ENCODE measurements at regions not wholly inside any gene's neighbourhood (a gene's known extent, or its start where the extent isn't known, plus 50 kb on each side); places are given as distances from the start of the nearest gene placed in this dataset.

DNA sequence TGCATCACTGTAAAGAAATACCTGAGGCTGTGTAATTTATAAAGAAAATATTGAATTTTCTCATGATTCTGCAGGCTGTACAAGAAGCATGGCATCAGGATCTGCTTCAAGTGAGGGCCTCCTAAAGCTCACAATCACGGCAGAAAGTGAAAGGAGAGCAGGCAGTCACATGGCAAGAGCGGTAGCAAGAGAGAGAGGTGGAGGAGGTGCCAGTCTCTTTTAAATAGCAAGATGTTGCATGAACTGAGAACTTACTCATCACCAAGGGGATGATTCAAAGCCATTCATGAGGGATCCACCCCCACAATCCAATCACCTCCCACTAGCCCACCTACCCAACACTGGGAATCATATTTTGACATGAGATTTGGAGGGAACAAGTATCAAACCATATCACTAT lies 184.5 kb upstream of the PAPPA start:
- no peak for DNase-seq

DNA sequence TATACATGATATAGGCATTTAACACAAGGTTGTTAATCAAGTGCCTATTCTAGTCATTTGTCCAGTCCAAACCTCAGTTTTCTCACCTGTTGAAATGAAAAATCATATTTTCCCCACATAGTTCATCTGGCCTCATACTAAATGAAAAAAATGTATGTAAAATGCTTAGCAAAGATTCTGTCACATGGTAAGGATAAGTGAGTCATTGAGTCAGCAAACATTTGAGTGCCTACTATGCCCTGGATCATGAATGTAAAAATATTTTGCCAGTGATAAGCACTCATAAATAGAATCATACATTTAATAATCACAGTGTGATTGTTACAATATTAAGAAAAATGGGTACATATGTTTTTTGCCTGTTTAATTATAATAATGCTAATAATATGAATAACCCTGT lies 181.2 kb upstream of the PAPPA start:
- DNase-seq, result no peak

DNA sequence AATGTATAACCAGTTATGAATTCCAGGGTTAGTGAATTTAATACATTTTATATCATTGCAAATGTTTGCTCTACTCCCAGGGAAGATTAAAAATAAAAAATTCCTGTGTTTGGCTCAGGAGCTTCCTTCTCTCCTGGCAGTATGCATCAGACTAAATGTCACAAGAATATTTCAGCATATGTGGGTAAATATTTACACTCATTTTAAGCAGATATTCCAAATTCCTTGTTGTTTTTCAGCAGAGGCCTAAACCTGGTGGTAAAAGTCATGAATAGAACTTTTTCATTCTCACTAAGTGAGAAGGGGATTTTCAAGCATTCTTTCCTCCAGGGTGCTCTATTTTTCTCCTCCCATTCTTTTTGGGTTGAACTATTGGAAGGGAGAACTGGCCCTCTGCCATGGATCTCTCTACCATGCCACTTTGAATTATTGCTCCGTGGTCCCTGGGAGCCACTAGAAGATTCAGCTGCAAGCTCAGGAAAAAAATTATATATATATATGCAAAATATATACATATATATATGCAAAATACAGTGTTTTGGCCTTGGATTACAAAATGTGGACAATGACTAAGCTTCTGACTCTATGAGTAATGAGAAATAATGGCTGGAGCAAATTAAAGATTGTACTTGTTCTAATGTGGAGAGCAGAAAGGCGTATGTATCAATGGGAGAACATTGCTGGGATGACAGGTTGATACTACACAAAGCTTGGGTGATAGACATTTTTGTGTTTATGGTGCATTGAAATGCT lies 180.6 kb upstream of the PAPPA start:
- DNase-seq, result no peak

DNA sequence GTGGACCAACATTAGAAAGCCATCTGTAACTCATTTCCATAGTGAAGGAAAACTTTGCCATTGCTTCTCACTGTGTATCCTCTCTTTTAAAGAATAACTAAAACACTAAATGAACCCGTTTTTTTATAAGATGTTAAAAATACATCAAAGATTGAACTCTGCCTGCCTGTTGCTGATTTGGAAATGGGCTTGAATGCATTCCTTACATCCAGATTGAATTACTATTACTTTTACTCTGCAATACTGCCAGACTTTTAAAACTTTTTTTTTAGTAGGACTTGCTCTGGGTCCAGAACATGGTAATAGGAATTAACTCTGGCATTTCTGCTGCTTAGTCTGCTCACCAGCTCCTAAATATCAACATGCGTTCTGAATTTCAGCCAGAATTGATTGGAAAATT lies 176.8 kb upstream of the PAPPA start:
- DNase-seq, result no peak

DNA sequence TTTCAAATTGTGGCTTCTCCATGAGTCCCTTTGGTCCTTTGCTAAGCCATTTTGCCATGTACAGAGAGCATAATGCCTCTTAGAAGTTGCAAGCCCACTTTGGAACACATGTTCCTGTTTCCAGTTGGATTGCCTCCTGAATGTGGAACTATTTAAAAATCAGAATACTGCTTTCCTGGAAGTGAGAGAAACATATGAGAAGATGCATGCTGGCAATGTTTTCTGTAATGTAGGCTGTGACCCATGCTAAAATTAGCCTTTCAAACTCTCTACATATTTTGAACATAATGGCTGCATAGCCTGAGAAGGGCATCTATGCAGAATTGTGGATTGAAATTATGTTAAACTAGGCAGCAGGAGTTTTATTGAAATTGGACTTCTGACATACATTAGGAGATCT lies 175.5 kb upstream of the PAPPA start:
- DNase-seq, result no peak

DNA sequence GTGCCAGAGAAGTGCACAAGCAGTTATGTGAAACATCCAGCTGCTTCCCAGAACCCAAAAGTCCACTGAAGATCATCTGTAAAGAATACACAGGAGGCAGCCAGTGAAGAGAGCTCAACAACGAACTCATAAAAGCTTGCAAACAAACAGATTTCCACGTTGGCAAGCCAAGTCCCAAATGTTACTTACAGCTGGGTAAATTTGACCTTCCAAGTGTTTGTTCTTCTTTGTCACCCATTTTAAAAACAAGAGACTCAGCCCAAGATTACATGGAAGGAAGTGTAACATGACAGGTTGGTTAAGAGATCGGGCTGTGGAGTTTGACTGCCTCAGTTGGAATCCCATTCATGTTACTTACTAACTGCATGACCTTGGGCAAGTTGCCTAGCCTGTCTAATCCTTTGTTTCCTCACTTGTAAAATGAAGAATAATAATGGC lies 174.9 kb upstream of the PAPPA start:
- no peak for DNase-seq

DNA sequence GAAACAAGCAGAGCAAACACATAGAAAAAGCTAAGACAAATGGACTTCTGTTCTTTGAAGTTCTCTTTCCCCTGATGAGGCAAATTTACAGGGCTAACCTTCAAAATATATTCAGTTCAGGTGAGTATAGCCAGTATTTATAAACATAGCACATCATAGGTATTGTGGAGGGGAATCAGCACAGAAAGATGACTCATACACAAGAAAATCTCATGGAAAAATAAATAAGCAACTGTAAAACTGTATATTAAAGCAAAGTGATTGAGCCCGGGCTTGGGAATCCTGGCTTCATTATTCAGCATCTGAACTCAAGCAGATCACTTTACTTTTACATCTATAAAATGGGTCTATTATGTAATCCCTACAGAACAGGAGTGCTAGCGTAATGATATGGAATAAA lies 173.5 kb upstream of the PAPPA start:
- no peak for DNase-seq

DNA sequence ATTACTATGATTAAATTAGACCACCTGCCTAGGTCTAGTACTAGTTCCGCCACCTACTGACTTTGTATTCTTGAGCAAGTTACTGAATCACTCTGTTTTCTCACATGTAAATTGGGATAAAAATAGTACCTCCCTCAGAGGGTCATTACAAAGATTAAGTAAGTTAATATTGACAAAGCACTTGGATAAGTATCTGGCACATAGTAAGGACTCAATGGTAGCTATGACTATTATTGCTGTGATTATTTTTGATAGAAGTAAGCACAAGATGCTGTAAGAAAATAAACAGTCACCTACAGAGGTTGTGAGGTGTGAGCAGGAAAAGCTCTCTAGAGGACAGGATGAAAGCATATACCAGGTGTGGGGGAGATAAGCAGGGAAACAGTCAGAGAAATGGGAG lies 173.1 kb upstream of the PAPPA start:
- no peak for DNase-seq

DNA sequence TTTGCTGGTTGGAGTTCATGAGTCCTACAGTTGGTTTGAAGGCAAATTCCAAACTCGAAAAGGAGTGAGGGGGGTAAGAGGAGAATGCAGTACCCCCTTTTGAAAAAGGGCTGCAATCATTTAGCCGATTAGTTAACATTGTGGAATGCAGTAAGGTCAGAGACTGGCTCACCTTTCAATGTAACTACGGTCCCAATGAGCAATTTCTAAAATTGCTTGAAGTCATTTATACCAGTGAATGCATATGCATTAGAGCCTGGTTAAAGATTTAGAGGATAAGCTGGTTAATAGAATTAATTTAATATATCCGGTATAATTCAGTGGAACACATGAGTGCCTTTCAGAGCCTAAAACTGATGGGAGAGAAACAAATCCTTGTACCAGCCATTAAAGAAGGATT lies 172.6 kb upstream of the PAPPA start:
- no peak for DNase-seq

DNA sequence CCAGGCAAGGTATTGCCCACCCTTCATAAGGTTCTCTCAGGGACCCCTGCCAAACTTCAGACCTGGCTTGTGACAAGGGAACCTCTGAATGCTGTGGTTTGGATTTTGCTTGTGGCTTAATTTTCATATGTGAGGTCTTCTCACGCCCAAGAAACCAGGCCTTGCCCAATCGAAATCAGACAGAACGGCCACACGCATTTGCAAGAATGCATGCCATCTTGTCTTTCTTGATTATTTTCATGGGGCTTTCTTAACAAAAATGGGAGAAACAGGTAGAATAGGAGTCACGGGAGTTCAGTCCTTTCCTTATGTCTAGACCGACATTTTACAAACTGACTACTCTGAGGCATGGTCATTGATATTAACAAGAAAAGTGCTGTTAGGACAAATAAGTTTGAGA lies 170.2 kb upstream of the PAPPA start:
- DNase-seq, result no peak

DNA sequence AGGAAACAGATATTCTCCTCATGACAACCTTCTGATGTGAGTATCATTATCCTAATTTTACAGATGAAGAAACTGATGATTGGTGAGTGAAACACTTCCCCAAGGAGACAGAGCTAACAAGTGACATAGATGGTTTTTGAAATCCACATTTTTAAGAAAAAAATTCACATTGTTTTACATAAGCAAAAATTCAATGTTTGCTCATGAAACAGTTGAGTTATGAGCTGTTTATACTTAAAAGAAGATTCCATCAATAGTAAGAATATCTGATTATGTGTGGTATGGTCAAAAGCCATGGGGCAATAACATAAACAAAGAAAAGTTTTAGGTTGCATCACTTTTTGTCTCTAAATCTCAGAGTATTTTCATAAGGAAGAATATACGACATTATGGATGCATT lies 167.9 kb upstream of the PAPPA start:
- no peak for DNase-seq

DNA sequence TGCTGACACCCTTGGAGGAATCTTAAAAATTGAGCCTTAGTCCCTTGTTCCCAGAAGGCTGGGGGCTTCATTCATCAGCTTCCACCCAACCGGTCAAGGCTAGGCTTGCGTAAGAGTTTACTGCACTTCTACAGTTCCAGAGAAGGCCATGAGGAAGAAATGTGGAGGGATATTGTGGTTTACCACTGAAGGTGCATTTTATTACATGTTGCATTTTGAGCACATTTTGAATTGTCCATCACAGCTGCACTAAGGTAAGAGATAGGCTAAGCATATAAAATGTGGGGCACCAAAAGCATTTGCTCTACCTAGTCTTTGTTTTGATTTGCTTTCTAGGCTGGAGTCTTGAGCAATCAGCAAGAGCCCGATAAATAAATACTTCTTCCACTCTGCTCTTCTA lies 167.1 kb upstream of the PAPPA start:
- no peak for DNase-seq

DNA sequence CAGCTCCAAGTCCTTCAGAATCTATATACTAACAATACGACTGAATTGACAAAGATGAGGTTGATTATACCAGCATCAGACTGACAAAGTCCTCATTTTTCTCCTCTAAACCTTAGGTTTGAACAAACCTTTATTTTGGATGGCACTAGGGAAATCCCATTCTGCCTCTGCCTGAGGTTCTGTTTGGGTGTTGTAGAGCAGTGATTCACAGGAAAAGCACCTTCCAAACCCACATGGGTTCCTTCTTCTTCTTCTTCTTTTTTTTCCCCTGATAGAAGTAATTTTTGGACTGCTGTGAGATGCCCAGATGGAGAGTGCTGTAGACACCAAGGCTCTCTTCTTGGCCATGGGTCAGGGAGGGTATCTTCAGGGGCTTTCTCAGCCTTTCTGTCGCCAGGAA lies 164.9 kb upstream of the PAPPA start:
- no peak for DNase-seq

DNA sequence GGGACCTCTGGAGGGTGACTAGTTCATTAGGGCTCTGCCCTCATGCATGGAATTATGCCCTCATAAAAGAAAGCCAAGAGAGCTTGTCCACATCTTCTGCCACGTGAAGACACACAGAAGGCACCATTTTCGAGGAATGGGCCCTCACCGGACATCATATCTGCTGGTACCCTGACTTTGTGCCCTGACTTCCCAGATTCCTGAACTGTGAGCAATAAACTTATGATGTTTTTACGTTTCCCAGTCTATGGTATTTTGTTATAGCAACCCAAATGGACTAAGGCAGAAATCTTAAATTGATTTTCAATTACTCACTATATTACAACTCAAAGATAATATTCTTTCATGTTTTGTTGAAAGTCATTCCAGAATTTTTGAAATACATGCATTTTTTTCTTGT lies 163.8 kb upstream of the PAPPA start:
- no peak for DNase-seq

DNA sequence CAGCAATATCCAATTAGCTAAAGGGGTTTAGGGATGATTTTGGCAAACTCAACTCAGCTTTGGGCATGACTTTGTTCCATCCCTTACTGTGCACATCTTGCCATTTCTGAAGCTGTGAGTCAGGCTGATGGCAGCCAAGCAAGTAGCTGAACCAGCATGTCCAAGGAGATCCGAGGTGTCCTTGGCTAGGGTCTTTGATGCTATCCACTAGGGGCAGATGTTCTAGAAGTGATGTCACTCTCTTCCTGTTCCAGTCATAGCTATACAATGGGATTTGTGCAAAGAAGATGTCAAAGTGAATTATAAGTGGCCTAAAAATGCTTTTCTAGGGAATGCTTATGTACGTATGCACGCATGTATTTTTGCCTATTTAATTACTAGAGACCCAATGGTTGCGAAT lies 160.8 kb upstream of the PAPPA start:
- no peak for DNase-seq

DNA sequence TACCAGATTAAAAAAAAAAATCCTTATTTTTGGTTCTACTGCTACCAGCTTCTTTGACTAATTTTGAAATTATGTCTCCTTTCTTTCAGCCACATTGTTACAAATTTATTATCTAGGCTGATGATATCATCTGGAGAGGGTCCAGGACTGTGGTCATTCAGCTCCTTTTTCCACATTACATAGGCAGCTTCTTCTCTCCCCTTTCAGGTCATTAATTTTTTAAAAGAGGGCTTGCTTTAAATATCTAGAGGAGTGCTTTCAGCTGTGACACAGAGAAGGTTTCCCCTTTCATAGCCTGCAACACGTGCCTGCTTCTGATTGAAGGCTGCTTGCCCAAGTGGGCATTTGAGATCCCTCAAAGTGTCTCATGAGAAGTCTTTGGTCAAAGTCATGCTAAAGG lies 155.7 kb upstream of the PAPPA start:
- DNase-seq, result no peak

DNA sequence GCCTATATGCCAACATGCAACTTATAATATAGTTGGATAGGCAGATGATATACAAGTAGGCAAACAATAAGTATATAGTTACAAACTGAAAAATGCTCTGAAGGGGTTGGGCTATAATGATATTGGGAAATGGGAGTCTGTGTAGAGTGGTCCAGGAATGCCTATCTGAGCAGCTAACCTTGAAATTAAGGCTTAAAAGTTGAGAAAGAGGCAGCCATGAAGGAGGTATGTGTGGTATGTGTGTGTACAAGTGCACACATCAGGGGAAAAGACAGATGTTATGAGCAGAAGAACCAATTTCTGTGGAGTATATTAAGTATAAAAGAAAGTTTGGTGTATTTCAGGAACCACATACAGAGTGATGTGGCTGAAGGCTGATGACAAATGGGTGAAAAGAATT lies 154.9 kb upstream of the PAPPA start:
- DNase-seq, result no peak

DNA sequence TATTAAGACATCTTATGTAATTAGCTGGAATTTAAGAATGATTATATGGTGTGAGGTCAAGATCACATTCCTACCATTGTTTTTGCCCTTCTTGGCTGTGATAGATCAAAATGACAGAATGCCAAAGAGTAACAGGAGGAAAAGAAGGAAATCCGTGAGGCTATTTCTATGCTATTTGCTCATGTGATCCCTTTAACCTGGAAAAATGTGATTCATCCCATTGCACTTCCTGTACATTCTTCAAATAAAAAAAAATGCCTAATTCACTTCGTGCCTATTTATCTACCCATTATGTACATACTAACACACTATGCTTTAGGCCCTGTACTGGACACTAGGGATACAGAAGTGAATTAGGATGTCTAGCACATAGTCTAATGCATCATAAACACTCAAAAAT lies 154.1 kb upstream of the PAPPA start:
- DNase-seq, result no peak

DNA sequence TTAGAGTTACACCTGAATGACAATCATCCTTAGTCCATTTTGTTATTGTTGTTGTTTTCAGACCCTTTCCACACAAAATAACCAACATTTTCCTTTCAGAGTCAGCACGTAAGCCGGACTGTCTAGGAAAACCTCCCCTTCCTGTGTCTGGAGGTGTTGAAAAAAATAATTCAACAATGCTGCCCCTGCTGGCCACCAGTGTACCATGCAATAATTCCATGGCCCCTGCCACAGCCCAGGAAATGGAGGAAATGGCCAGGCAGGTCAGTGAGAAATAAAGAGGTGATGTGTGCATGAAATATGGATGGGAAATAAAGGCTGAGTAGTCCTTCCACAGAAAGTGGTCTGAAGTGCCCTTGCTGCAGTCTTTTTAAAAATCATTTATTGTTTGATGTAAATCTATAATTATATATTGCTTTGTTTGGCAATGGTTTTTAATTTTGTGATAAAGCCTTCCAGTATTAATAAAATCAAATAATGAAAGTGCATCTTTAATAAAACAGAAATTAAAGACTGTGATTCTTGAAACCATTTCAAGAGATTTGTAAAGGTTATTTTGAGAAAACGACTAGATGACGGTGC lies 152.8 kb upstream of the PAPPA start:
- DNase-seq, result no peak

DNA sequence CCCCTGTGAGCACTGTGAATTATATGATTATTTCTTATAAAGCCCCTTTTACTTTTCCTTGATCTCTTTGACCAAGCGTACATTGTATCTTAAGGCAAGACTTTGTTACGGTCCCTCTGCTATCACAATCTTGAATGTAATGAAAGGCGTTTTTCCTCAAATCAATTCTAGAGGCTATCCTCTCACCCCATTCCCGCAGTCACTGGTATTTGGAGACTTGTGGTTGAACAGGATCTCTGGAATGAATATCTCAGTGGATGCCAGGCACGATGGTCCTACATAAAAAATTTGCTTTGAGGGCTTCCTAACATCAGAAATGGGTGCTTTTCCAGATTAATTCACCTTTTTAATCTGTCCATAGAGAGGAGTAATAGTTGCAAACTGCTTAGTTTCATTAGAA lies 151.4 kb upstream of the PAPPA start:
- no peak for DNase-seq

DNA sequence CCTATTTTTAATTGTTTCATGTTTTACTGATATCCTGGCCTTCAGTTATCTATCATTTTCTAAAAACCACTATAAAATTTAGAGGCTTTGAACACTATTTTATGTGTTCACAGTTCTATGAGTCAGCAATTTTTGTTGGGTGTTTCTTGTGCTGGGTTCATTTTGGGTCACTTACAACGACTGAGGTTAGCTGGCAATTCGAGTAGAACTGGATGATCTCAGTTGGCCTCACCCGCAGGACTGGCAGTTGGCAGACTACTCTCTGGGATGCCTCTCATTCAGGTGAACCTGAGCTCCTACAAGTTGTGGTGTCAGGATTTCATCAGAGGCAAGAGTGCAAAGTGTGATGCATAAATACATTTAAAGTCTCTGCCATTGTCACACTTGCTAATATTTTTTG lies 151.0 kb upstream of the PAPPA start:
- no peak for DNase-seq

DNA sequence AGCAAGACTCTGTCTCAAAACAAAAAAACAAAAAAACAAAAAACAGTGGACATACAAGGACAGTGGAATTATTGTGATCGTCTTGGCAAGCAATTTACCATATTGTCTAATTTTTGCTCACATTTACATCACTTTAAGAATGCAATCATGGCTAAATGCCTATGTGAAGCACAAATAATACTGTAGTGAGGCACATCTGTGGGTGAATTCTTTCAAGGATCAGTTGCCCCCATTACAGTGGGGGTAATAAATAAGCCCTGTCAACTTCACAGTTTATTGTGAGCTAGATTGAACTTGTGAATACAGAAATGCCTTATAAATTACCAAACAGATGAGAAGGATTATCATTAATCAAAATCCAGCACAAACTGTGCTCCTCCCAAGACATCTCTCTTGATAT lies 150.2 kb upstream of the PAPPA start:
- DNase-seq, result no peak

DNA sequence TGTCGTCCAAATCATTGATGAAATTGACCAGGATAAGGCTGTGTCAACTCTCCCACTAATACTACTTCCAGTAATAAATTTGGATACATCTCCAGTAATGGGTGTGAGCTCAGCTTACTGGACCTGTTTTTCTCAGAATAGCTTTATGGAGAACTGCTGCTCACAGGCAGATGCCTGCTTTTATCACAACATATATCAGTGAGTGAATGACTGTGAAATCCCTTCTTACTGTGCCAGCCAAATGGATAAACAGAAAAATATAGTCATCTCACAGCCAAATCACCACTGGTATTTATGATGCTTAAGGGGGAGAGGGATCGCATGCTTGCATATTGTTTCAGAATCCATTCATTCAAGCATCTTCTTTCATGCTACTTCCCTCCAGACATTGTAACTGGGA lies 148.4 kb upstream of the PAPPA start:
- no peak for DNase-seq

DNA sequence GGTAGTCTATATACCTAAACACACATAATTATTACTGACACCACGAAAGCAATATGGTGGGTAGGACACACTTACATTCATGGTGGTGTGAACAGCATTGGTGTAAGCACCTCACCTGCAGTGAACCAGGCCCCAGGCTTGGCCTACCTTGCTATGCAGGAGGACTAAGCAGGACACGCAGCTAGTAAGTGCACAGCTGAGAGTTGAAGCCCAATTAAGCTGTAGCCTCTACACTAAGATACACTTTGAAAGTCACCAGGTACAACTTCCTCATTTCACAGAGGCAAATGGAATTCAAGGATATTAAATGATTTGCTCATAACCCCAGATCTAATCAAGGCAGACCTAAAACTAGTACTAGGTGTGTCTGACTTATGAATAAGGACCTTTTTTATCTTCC lies 145.8 kb upstream of the PAPPA start:
- no peak for DNase-seq

DNA sequence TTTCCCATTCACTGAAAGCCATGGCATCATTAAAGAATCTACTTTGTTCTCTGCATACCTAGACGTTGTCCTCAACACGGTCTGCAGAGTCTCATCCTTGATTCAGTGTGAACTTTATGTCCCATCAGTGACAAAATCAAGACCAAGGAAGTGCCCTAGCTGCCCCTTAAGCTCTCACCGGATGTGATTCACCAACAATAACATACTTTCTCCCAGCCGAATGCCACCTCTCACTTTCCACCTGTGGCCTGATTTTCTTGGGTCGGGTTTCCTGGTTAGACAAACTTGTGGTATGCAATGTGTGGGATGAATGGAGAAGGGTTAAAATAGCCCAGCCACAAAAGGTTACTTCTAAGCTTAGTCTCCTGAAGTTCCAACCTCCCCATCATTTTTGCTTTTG lies 145.3 kb upstream of the PAPPA start:
- DNase-seq, result no peak

Measured in NCI-H1930 (cell line).